Hematopoietic multipotent progenitor cell treated with erythropoietin and hydrocortisone succinate and interleukin-3 and kit ligand, for 4 days (in vitro differentiated cells): ENCODE measurements at regions not wholly inside any gene's neighbourhood (a gene's known extent, or its start where the extent isn't known, plus 50 kb on each side); places are given as distances from the start of the nearest gene placed in this dataset.
A peak's percentile ranks its signal among the peaks of the same experiment; 100 is the strongest.
"Not testable (repeated sequence)": the region's sequence is repeated elsewhere in the genome, so short reads cannot be mapped to it uniquely, and the experiment has no call there.

ENCODE experiments used
- DNase-seq: peaks from one replicate; pipeline ENCODE4 v3.0.0-alpha.2; 2015

DNA sequence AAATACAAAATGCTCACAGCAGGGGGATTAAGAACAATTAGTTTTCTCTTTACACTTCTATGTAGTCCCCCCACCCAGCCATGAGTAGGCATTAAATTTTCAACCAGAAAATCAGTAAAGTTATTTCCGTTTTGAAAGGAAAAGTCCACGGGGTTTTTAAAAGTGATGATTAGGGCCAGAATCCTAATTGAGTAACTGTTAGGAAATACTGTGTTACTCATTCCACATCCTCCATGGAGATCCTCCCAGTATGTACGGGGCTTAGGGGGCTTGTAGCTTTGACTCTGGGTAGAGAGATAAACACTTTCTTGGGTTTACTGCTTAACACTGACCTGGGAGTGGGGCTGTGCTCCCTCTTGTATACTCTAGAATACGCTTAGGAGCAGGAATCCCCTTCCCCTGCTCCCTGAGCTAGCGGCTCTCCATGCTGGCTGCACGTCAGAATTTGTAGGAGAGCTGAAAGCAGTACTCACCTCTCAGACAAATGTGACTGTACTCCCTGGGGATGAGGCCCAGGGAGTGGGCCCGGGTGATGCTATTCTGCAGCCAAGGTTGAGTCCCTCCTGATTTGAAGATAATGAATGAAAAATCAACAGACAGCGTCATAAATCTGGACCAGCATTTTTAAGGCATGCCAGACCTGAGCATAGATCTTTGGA lies 100.5 kb downstream of the SLC4A3 start:
- no peak for DNase-seq

GRCh38 chr2:219728991-219729487 lies 101.6 kb downstream of the SLC4A3 start:
- peak; percentile 68 for DNase-seq

DNA sequence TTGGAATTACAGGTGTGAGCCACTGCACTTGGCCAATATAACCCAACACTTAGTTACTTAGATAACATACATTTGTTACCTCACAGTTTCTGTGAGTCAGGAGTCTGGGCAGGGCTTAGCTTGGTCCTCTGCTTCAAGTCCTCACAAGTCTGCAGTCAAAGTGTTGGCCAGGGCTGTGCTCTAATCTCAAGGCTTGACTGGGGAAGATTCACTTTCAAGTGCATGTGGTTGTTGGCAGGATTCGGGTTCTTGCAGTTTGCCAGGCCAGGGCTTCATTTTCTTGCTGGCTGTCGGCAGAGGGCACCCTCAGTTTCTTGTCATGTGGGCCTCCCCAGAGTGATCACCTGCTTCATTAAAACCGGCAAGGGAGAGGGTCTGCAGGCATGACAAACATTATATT lies 103.7 kb downstream of the SLC4A3 start:
- no peak for DNase-seq

- DNase-seq, result no peak
Measured at GRCh38 chr2:219733106-219733505, 105.7 kb downstream of the SLC4A3 start.

GRCh38 chr2:219733746-219734145 lies 106.3 kb downstream of the SLC4A3 start:
- no peak for DNase-seq

GRCh38 chr2:219736209-219736608 lies 108.8 kb downstream of the SLC4A3 start:
- DNase-seq, result peak; percentile 67

DNA sequence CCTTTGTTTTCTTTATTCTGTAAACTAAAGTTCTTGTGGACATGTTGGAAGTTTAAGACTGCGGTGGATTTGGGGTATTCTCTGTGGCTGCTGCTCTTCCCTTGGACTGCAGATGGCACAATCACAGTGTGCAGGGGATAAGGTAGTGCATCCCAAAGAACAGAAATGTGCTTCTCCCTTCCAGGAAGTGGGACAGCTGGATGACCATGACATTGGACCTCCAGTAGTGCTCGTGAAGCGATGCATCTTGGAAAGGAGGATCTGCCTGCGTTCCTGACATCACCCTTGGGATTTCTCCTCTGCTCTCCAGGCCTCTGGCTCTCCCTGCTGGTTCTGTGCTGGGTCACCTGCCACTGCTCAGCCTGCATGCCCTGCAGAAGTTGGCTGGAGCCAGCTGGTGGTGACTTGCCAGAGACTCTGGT lies 109.9 kb downstream of the SLC4A3 start:
- no peak for DNase-seq

DNA sequence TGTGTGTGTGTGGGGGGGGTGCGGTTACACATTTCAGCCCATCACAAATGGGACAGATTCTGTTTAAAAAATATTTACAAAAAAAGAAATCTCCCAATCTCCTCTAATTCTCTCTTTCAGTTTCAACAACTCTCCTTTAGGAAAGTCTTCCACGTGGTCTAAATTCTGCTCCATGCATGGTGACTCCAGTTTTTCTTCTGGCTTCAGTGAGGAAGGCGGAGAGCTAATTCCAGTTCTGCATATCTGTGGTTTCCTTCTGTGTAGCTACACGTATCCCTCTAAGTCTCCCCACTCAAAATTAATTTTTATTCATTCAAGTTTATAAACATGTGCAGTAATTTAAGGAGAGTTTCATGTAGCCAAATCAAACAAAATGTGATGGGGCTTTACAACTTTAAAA lies 111.6 kb downstream of the SLC4A3 start:
- no peak for DNase-seq

DNA sequence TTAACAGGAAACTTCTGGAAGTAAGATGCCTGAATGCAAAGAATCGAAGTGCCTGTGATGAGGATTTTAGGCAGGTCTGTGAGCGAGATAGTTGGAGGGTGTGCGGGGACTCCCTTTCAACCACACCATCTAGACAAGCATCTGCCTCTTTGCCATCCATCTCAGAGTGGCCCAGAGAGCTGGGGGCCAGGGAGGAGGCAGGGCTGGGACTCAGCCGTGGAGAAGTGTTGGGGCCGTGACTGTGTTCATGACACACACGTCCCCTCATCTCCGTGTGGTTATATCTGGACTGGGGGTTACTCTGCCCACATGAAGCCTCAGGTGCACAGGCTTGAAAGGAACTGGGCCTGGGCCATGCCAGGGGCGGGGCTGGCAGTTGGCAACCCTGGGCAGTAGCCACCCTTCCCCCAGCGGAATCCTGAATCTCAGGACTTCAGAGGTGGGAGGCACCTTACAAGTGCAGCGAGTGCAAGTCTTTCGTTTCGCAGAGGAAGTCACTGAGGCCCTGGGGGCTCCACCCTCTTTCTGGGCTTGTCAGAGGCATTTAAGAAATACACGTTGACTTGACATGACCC lies 112.5 kb downstream of the SLC4A3 start:
- DNase-seq, result no peak

DNA sequence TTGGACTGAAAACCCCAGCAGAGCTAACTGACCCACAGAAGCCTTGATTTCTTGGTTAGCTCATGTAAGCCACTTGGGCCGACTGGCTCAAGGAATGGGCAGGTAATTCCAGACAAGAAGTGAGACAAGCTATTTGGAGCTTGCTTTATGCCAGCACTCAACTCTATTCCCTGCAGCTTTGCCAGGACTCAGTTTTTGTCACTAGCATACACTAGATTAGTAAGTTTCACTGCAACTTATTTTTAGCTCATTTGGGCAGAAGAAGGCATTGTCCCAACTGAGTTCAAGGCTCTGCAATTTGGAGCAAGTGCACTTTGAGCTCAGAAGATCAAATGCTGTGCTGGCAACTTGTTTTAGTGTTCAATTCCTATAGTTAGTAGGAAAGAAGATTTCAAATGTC lies 116.1 kb downstream of the SLC4A3 start:
- DNase-seq, result no peak

- no peak for DNase-seq
Measured at GRCh38 chr2:219744066-219744465, 116.6 kb downstream of the SLC4A3 start.

DNA sequence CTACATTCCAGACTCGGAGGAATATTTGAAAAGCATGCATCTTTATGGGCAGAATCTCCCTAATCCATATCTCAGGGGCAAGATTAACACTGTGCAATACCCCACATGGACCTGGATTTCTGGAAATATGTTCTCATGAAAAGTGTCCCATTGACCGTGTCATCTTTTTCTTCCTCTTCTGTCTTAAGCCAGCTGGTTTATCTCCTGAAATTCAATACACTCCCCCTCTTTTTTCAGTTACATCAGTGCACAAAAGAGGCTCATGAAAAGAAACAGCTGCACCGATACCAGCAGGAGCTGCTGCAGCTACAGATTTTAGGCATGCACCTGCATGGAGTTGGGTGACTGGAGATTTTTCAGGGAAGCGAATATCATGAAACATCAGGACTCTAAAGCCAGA lies 117.2 kb downstream of the SLC4A3 start:
- DNase-seq, result no peak

DNA sequence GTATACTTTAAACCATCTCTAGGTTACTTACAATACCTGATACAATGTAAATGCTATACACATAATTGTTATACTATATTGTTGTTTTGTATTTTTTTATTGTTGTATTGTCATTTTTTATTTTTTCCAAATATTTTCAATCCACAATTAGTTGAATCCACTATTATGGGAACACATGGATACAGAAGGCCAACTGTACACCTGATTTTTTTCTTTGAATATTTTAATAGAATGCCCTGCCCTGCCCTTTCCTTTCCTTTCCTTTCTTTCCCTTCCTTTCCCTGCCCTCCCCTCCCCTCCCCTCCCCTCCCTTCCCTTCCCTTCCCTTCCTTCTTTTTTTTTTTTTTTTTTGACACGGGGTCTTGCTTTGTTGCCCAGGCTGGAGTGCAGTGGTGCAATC lies 120.2 kb downstream of the SLC4A3 start:
- DNase-seq, result no peak

GRCh38 chr2:219748671-219749570 lies 121.5 kb downstream of the SLC4A3 start:
- no peak for DNase-seq

- DNase-seq, result not testable (repeated sequence)
Measured at GRCh38 chr2:219751121-219751520, 123.7 kb downstream of the SLC4A3 start.

- DNase-seq, result no peak
Measured at GRCh38 chr2:219752726-219753125, 125.3 kb downstream of the SLC4A3 start.

DNA sequence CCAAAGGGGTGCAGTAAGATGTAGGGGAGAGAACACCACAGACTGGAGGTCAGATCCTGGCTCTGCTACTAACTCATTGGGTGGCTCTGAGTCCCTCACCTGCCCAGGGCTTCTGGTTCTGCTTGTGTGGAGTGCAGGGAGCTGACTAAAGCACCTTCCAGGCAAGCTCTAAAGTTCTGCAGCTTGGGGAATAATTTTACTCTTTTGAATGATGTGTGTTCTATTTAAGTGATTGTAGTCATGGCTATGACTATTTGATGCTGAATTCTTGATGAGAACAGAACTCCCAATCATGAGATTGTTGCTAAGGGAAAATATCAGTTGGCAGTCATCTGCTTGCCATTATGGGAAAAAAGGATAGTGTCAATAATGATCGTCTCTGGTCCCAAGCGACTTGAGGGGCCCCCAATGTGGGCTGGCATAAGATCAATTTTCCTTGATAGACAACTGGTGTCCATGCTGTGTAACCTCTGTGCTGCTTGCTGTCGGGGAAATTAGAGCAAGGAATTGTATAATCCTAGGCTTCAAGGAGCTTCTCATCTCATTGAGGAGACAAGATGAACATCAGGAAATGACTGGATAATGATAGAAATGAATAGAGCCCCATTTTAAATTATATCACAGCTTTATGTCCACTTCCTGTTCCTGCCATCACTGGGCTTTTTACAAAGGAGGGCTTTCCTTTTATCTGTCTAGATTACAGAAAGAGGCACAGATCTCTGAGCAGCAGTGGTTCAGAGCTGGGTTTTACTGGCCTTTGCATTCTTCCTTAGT lies 131.7 kb downstream of the SLC4A3 start:
- no peak for DNase-seq

GRCh38 chr2:219759801-219760200 lies 132.4 kb downstream of the SLC4A3 start:
- no peak for DNase-seq

GRCh38 chr2:219765231-219765911 lies 137.9 kb downstream of the SLC4A3 start:
- DNase-seq, result no peak

DNA sequence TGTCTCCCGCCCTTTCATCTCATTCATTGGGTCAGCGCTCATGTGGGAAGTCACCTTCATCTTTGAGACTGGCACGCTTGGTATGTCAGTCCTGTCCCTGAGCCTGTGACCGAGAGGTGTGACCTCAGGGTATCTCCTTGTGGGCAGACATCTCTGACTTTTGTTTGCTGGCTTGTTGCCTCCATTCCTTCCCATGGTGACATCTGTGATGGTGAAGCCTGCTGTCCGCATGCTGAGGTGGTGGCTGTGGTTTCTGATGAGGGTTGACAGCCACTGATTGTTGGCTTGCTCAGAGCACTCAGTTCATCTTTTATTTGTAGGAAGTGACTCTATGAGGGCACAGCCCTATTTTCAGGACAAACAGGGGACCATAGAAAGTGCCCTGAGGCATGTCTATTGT lies 139.2 kb downstream of the SLC4A3 start:
- DNase-seq, result no peak

DNA sequence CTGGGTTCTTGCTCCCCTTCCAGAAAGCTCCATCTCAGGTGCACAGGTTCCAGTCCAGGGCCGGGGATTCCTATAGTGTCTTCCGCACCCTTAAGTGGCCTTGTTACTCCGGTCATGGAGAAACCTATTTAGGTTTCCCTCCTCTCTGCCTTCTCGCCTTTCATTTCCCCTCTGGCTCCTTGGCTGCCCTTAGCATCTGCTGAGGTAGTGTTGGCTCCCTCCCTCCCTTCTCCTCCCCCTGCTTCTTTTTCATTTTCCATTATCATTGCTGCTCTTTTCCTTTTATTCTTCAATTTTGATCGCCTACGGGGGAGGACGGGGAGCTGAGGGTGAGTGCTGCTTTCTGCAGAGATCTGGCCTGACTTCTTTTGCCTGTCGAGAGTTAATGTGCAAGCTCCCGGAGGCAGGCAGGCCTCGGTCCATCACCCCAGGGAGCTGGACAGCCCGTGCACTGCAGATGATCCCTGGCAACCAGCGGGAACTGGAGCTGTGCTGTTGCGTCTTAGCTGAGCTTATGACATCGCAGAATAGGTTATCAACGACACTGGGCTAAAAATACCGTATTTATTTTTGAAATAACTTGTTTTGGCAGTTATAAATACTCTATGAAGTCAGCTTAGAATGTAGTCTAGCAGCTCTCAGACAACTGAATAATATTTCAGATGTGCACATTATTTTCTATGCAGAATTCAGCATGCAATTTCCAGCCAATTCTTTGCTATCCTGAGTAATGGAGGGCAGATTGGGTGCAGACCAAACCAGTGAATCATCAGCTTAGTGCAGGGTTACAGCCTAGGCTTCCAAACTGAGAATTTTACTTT lies 141.9 kb downstream of the SLC4A3 start:
- DNase-seq, result no peak
